Testis (tissue), 2 donors: ENCODE measurements at regions not wholly inside any gene's neighbourhood (a gene's known extent, or its start where the extent isn't known, plus 50 kb on each side); places are given as distances from the start of the nearest gene placed in this dataset.

Source experiments
- CTCF ChIP-seq, 3 experiments: fragments of 450-650 bp in 2 of 3; fragments of 200-600 bp in 1 of 3; sonication (generic) in 1 of 3; IDR thresholded peaks; one replicate each; pipeline ENCODE4 v1.5.1; 2016 to 2019; ENCODE audit warnings: antibody characterized with exemption in 3 of 3, mild to moderate bottlenecking in 2 of 3, moderate library complexity in 1 of 3
- POLR2A ChIP-seq: fragments of 450-650 bp; IDR thresholded peaks from one replicate; pipeline ENCODE4 v1.6.1; 2017; ENCODE audit warnings: antibody characterized with exemption, mild to moderate bottlenecking, moderate library complexity

- TF ChIP-seq CTCF (IDR thresholded peaks at IDR 0.05) (no peak), POLR2A (no peak)
Observed at GRCh38 chr2:7353571-7353970, 436.4 kb downstream of the RNF144A start.
